Activated naive CD4-positive, alpha-beta T cell treated with anti-CD3 and anti-CD28 coated beads, Interleukin-2, amount 50 U/mL, for 72 hours (primary cell): ENCODE measurements at regions not wholly inside any gene's neighbourhood (a gene's known extent, or its start where the extent isn't known, plus 50 kb on each side); places are given as distances from the start of the nearest gene placed in this dataset.

ENCODE experiments used
- ATAC-seq, 2 donors: fragments of 150-1000 bp; cut with Tn5 transposase; 2 replicates each; pipeline ENCODE4 v1.10.0; 2021; ENCODE audit warnings: mild to moderate bottlenecking in 2 of 2, moderate library complexity in 2 of 2
- DNase-seq, 2 donors: peaks; one replicate each; pipeline ENCODE4 v3.0.0; 2021 to 2022; ENCODE audit warnings: low spot score in 2 of 2
- H3K27ac Mint-ChIP-seq, 2 donors: one replicate each; pipeline ENCODE4 v1.8.0; 2022; ENCODE audit warnings: mild to moderate bottlenecking in 2 of 2, mixed read lengths in 2 of 2
- H3K36me3 Mint-ChIP-seq, 2 donors: one replicate each; pipeline ENCODE4 v1.8.0; 2022; ENCODE audit warnings: mixed read lengths in 2 of 2
- H3K9me3 Mint-ChIP-seq, 2 donors: one replicate each; pipeline ENCODE4 v1.8.0; 2022; ENCODE audit warnings: mixed read lengths in 2 of 2

DNA sequence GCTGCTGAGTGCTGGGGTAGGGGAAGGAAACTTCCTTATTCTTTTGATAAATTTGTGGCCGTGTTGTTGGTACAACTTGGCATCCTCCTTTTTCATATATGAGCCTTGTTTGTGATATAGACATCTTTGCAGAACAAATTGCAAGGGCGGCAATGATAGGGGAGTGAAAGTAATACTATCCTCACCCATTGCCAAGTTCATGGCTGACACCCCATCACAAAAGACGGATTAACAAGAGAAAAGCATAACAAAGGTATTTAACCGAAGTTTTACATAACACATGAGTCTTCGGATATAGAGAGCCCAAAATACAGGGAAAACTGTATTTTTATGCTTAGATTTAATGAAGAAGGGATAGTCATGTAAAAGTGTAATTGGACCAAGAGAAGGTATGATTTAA, 86.3 kb upstream of the TMPRSS2 start:
- Mint-ChIP-seq H3K9me3 (no peaks in the 10 kb centered on the region), H3K27ac (no peak overlapping the region), H3K36me3 (no peaks in the 10 kb centered on the region)
- DNase-seq (no peak), ATAC-seq (no peak)

DNA sequence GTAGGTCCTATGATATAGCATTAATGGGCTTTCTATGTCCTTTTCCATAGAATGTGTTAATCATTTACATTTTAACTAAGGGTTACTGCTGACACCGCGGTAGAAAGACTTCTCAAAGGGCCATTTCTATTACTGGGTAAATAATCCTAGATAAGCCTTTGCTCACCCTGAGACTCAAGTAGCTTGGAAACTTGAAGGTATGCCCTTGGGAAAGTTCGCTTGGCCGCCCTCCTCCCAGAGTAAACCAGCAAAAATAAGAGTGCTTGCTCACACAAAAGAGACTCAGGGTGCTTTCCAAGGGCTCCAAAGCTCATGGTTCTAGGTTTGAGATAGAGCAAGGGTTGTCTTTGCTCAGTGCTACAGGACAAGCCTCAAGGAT, 85.8 kb upstream of the TMPRSS2 start:
- DNase-seq (no peak), ATAC-seq (no peak)
- Mint-ChIP-seq H3K9me3 (no peaks in the 10 kb centered on the region), H3K27ac (no peak overlapping the region), H3K36me3 (peaks cover 0 to 4% of the 10 kb centered on the region in 2 donors)

DNA sequence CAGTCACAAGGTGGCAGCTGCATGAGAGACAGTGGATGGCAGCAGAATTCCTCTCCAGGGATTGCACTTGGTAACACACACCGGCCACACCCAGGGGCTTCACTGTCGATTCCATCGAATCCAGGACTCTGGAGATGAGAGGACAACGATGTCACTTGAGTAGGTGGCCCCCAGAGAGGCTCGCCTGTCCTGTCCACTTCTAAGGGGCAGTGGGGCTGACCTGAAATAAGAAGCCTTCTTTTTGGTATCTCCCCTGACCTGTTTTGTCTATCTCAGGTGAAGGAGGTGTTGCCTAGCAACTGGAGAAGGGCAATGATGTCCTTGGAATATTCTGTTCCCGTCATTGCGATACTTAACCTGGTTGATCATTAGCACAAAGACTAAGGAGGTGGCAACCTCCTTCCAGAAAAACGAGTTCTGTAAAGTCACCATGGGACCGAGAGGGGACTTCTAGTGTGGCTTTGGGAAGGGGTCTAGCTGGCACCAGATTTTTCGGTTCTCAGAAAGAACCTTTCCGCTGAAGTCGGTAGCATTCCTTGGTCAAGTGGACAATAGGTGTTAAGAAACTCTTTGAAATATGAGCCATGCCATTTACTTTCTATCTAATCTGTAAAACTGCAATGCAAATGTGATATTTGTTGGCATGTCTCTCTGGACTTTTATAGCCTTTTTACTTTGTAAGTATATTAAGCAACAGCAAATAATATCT, 85.2 kb upstream of the TMPRSS2 start:
- Mint-ChIP-seq H3K27ac (no peak overlapping the region), H3K36me3 (peaks cover 0 to 5% of the 10 kb centered on the region in 2 donors), H3K9me3 (peaks cover 0 to 1% of the 10 kb centered on the region in 2 donors)
- ATAC-seq, result no peak
- no peak for DNase-seq

DNA sequence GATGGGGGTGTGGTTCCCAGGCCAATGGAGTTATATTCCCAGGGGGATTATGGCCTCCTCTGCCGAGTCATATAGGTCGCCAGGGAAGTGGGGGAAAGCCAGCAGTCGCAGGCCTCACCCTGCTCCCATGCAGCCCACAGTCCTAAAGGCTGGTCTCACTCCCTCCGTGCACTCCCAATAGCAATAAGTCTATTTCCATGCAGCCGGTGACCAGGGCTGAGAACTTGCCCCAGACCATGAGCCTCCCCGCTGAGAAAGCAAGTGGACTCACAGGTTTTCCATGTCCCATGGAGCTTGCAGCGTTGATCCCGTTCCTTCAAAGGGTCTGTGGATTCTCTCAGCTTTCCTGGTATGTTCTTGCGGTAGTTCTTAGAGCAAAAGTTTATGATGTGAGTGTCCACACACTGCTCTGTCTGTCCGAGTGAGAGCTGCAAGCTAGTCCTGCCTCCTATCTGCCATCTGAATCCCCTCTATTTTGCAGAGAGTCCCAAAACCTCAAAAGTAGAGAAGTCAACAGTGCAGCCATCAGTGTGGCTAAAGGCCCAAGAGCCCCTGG, 81.7 kb upstream of the TMPRSS2 start:
- Mint-ChIP-seq H3K9me3 (peaks cover 0 to 3% of the 10 kb centered on the region in 2 donors), H3K27ac (no peak overlapping the region), H3K36me3 (peaks cover 0 to 5% of the 10 kb centered on the region in 2 donors)
- ATAC-seq (no peak), DNase-seq (no peak)

DNA sequence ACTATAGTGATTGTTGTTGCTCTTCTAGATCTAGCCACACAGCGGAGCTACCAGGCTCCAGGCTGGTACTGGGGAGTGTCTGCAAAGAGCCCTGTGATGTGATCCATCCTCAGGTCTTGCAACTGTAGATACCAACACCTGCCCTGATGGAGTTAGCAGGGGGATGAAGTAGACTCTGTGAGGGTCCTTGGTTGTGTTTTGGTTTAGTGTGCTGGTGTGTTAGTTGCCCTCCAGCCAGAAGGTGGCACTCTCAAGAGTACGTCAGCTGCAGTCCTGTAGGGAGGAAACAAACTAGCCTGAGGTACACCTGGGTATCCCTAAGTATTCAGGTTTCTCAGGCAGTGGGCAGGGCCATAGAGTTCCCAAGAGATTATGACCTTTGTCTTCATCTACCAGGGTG, 81.2 kb upstream of the TMPRSS2 start:
- Mint-ChIP-seq H3K27ac (no peak overlapping the region), H3K36me3 (peaks cover 0 to 5% of the 10 kb centered on the region in 2 donors), H3K9me3 (peaks cover 0 to 3% of the 10 kb centered on the region in 2 donors)
- DNase-seq (no peak), ATAC-seq (no peak)

DNA sequence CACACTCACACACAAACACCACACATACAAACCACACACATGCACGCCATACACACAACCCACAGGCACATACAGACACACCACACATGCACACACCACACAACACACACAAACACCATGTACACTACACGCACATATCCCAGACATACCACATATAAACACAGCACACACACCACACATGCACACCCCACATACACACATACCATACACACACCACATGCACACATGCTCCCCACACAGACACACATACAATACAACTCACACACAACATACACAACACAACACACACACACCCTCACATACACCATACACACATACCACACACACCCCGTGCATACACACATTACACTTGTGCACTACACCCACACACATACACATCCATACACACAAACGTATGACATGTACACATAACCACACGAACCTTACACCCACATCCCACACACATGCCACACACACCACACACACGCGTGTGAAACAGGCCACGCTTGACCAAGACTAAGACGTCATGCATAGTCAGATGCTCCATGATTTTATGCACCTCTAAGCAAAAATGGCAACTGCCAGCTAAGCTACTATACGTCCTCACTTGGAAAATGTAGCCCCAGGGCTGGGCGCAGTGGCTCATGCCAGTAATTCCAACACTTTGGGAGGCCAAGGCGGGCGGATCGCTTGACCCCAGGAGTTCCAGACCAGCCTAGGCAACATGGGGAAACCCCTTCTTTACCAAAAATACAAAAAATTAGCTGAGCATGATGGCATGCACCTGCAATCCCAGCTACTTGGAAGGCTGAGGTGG, 77.4 kb upstream of the TMPRSS2 start:
- Mint-ChIP-seq H3K36me3 (peaks cover 0 to 5% of the 10 kb centered on the region in 2 donors), H3K27ac (no peak overlapping the region), H3K9me3 (peaks cover 0 to 3% of the 10 kb centered on the region in 2 donors)
- no peak for DNase-seq
- ATAC-seq, result no peak

DNA sequence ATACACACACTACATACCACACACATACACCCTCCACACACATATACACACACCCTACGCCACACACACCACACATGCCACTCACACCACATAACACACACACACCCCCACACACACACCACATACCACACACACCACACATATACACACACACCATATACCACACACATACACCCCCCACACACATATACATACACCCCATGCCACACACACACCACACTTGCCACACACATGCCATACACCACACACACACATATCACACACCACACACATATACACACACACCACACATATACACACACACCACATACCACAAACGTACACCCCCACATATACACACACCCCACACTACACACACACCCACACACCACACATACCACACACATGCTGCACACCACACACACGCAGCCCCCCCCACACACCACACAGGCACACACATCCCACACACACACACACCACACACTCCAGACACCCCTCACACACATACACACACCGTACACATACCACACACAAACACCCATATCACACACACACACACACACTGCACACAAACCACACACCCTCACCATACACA, 76.7 kb upstream of the TMPRSS2 start:
- Mint-ChIP-seq H3K27ac (no peak overlapping the region), H3K36me3 (peaks cover 0 to 5% of the 10 kb centered on the region in 2 donors), H3K9me3 (peaks cover 0 to 3% of the 10 kb centered on the region in 2 donors)
- ATAC-seq (no peak), DNase-seq (no peak)

DNA sequence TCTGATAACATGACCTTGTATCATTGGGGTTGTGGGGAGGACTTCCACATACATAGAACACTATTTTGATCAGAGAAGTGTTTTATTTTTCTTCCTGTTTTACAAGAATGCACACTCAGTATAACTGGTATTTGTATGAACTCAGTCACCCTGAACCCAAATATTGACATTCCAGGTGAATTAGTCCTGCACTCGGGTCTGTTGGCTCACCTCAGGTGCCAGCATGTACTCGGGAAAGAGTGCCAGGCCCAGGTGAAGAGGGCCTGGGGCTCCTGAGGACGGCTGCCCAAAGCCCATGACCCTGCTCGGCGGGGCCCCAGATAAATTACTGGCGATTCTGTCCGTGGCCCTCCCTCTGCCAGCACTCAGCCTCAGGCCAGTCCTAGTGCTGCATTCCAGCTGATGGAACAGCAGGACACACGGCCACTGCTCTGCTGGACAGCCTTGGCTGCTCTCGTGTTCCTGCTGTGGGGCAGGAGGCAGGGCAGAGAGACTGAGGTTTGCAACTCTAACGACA, 75.4 kb upstream of the TMPRSS2 start:
- peaks cover 0 to under 1% of the 10 kb centered on the region in 2 donors for H3K36me3 Mint-ChIP-seq
- ATAC-seq, result no peak
- DNase-seq, result no peak
- H3K9me3 Mint-ChIP-seq, result peaks cover under 1 to 3% of the 10 kb centered on the region in 2 donors
- H3K27ac Mint-ChIP-seq, result no peak overlapping the region

DNA sequence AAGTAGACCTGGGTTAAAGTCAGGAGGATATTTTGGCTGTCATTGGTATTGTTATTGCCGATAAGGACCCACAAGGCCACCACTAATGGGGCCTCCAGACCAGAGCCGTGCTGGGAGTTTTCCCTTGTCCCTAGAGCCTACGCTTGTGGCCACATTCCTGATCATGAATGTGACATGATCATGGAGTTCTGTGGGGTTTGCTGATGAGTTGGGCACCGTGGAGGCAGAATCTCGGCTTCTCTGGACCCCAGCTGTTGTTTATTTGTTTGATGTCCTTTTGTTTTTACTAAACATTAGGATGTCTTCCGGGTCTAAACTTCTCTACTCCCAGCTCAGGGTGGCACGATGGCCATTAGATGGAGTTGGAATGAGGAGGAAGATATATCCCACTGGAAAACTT, 74.9 kb upstream of the TMPRSS2 start:
- Mint-ChIP-seq H3K27ac (no peak overlapping the region), H3K36me3 (peaks cover 0 to 5% of the 10 kb centered on the region in 2 donors), H3K9me3 (peaks cover 4 to 5% of the 10 kb centered on the region in 2 donors)
- ATAC-seq, result no peak
- DNase-seq, result no peak

DNA sequence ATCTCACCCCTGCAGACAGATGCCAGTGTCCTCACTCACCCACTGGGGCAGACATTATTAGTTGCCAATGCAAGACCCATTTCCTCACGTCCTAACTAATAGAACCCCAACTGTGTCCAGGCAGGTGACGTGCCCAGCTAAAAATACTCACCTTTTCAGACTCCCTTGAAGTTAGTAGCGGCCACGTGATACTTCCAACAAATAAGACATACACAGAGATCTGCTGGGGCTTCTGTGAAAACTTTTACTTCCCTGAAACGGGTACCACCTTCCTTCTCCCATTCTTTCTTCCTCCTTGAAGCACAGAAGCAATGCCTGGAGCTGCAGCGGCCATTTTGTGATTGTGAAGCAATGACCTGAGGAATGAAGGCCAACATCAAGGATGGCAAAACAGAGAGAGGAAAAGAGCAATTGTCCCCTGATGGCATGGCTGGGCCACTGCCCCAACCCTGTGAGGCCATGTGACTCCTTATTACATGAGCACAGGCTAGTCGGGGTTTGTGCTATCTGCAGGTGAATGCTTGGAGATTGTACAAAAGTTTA, 74.4 kb upstream of the TMPRSS2 start:
- H3K36me3 Mint-ChIP-seq, result peaks cover 0 to 6% of the 10 kb centered on the region in 2 donors
- DNase-seq (no peak), ATAC-seq (no peak)
- no peak overlapping the region for H3K27ac Mint-ChIP-seq
- peaks cover 4 to 9% of the 10 kb centered on the region in 2 donors for H3K9me3 Mint-ChIP-seq

DNA sequence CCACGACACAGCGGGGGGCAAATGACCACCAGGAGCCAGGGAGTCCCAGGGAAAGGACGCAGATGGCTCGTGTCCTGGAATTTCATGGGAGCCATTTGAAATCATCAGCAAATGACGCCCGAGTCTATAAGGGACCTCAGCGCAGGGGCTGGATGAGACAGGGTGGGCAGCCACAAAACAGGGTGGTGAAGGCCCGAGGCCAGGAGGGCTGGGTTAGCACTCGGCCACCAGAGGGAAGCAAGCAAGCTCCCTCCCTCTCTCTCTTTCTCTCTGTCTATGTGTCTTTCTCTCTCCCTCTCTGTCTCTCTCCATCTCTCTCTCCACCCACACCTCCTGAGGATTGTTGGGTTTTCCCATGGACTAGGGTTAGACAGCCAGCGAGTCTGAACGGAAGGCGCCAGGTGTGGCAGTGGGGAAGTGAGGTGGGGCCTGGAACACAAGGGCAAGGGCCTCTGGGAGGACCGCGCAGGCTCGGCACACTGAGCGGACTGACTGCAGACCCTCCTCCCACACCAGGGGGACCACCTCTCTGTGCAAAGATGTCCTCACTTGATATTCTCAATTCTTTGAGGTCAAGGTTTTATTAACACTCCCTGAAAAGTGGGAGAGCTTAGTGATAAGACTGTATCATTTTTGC, 73.8 kb upstream of the TMPRSS2 start:
- Mint-ChIP-seq H3K9me3 (peaks cover 4 to 12% of the 10 kb centered on the region in 2 donors), H3K27ac (no peak overlapping the region), H3K36me3 (peaks cover 0 to 6% of the 10 kb centered on the region in 2 donors)
- DNase-seq (no peak), ATAC-seq (no peak)

DNA sequence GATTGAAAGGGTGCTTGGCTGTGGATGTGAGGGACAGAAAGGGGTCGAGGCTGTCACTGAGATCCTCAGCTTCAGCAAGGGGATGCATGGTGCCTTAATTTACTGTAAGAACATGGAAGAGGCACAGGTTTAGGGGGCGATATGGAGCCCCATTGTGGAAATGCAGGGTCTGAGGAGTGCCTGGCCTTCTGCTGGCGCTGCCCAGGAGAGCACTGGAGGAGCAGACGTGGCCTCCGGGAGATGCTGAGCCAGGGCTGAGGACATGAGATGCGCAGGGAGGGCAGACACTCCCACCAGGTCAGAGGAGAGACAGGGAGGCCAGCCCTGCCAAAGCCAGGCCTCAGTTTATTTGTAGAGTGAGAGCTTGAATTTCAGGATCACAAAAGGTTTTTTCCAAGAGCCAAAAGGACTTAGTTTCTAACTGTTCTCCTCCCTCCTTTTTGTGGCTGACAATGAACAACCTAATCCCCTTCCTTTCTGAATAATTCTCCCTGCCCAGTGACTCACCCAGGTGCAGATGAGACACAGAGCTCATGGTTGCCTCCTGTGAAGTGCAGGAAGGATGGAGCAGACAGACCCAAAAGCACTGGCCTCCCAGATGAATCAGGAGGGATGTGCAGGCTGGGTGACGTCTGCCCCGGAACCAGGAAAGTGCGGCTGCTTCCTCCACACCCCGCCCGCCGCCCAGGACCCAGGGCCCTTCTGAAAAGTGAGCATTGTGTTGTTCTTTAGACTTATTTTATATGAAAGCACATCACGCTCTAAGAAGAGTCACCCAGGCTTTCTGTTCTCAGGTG, 73.0 kb upstream of the TMPRSS2 start:
- DNase-seq (no peak), ATAC-seq (no peak)
- H3K36me3 Mint-ChIP-seq, result peaks cover 5 to 6% of the 10 kb centered on the region in 2 donors
- H3K27ac Mint-ChIP-seq, result no peak overlapping the region
- peaks cover 4 to 13% of the 10 kb centered on the region in 2 donors for H3K9me3 Mint-ChIP-seq

DNA sequence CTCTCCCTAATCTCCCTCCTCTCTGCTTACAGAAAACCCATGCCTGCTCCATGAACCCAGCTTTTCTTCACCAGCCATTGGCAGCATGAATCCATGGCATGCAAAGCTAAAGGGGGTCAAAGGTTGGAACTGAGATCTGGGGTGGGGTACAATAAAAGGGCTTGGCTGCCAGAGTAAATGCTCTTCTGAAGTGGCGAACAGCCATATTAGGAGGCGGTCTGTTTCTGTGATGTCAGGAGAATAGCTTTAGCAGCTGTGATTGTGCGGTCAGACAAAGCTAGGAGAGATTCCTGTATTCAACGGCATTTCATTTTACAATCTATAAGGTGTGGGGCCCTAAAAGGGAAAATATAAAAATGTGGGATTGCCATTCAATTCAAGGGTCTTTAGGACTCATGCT, 71.7 kb upstream of the TMPRSS2 start:
- H3K9me3 Mint-ChIP-seq, result peaks cover 4 to 13% of the 10 kb centered on the region in 2 donors
- peaks cover 5 to 6% of the 10 kb centered on the region in 2 donors for H3K36me3 Mint-ChIP-seq
- DNase-seq (no peak), ATAC-seq (no peak)
- no peak overlapping the region for H3K27ac Mint-ChIP-seq

DNA sequence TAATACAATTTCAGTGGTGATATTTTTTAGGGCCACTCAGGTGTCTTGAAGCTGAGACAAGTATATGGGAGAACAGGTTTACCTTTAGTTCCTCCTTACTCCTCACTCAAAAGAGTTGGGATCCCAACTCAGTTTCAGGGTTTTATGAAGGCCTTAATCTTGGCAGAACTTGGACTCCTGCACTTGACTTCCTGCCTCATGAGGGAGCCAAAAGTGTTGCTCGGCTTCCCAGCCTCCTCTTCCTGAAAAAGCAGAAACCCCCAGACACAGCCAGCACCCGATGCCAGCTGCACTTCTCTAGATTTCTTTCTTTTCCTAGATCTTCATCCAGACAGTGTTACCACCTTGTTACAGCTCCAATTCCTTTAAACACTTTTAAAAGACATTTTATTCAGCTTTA, 70.8 kb upstream of the TMPRSS2 start:
- H3K9me3 Mint-ChIP-seq, result peaks cover 4 to 13% of the 10 kb centered on the region in 2 donors
- no peak overlapping the region for H3K27ac Mint-ChIP-seq
- no peak for ATAC-seq
- no peak for DNase-seq
- H3K36me3 Mint-ChIP-seq, result peaks cover 5 to 6% of the 10 kb centered on the region in 2 donors

DNA sequence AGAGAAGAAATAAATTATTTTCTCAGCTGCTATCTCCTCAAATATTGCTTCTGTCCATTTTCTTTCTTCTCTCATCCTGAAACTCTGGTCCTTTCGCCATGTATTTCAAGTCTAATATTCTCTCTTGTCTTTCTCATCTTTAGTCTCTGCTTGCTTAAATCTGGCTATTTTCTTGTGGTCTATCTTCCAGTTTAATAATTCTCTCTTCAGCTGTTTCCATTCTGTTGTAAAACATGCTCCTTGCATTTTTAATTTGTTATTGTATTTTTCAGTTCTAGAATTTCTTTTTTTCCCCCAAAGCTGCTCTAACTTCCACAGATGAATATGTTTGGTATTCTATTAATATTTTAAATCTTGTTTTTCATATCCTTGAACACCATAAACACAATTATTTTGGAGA, 70.1 kb upstream of the TMPRSS2 start:
- no peak overlapping the region for H3K27ac Mint-ChIP-seq
- DNase-seq (no peak), ATAC-seq (no peak)
- peaks cover 5 to 6% of the 10 kb centered on the region in 2 donors for H3K36me3 Mint-ChIP-seq
- peaks cover 4 to 13% of the 10 kb centered on the region in 2 donors for H3K9me3 Mint-ChIP-seq
